OCI-LY7 (cell line): ENCODE measurements at regions not wholly inside any gene's neighbourhood (a gene's known extent, or its start where the extent isn't known, plus 50 kb on each side); places are given as distances from the start of the nearest gene placed in this dataset.

Source experiments
- BruUV-seq: library from RNA; stranded (reverse); fragments of 400-500 nt; replicated peaks from 2 replicates; lab custom pipeline; 2021; lab: Mats Ljungman, UMichigan
- CTCF ChIA-PET: fragments of 300-600 bp; sonication (Branson Sonifier 250); formaldehyde crosslinking; loops from one replicate; lab custom pipeline; 2022; ENCODE audit warnings: antibody characterized with exemption; ENCODE audit not compliant: unreplicated experiment; lab: Charles Lee
- POLR2A ChIA-PET: fragments of 300-600 bp; sonication (Branson Sonifier 250); formaldehyde crosslinking; loops from one replicate; lab custom pipeline; 2022; ENCODE audit warnings: antibody characterized with exemption; lab: Charles Lee
- DNase-seq: peaks from one replicate; pipeline ENCODE4 v3.0.0-alpha.2; 2015; ENCODE audit warnings: low spot score
- H2AFZ ChIP-seq: fragments of 200-600 bp; sonication (generic), shearing (Covaris generic); 2 replicates; pipeline ENCODE4 v1.6.1; 2014; ENCODE audit warnings: mild to moderate bottlenecking, antibody characterized with exemption, low read length, moderate library complexity
- H3K27ac ChIP-seq: fragments of 200-600 bp; sonication (generic); 2 replicates; pipeline ENCODE4 v1.5.1; 2014; ENCODE audit warnings: mixed run types, low read depth, mild to moderate bottlenecking, moderate library complexity, low read length, inconsistent platforms; ENCODE audit not compliant: poor library complexity, severe bottlenecking
- H3K36me3 ChIP-seq: fragments of 200-600 bp; sonication (generic); 2 replicates; pipeline ENCODE4 v1.6.1; 2014; ENCODE audit warnings: mild to moderate bottlenecking, antibody characterized with exemption, low read length, moderate library complexity, mixed read lengths; ENCODE audit not compliant: insufficient read depth
- H3K4me1 ChIP-seq: fragments of 200-600 bp; sonication (generic); 2 replicates; pipeline ENCODE4 v1.5.1; 2014; ENCODE audit warnings: mild to moderate bottlenecking, low read length; ENCODE audit not compliant: insufficient read depth, poor library complexity, severe bottlenecking
- H3K4me2 ChIP-seq: fragments of 200-600 bp; sonication (generic); 2 replicates; pipeline ENCODE4 v1.6.1; 2014; ENCODE audit warnings: mild to moderate bottlenecking, low read length
- H3K4me3 ChIP-seq: fragments of 200-600 bp; sonication (generic); 2 replicates; pipeline ENCODE4 v1.5.1; 2014; ENCODE audit warnings: mild to moderate bottlenecking, low read depth, low read length; ENCODE audit not compliant: poor library complexity, severe bottlenecking
- H3K79me2 ChIP-seq: fragments of 200-600 bp; sonication (generic); 2 replicates; pipeline ENCODE4 v1.6.1; 2016; ENCODE audit warnings: low read depth, mild to moderate bottlenecking, low read length, moderate library complexity, mixed read lengths; ENCODE audit not compliant: insufficient read depth
- H3K9me2 ChIP-seq: fragments of 200-600 bp; sonication (generic); 2 replicates; pipeline ENCODE4 v1.6.1; 2016; ENCODE audit warnings: mild to moderate bottlenecking, low read length, mixed read lengths; ENCODE audit not compliant: insufficient read depth
- H3K9me3 ChIP-seq: fragments of 200-600 bp; sonication (generic); 2 replicates; pipeline ENCODE4 v1.6.1; 2014; ENCODE audit warnings: mild to moderate bottlenecking, mixed run types, low read length, mixed read lengths
- H4K20me1 ChIP-seq: fragments of 200-600 bp; sonication (generic); 2 replicates; pipeline ENCODE4 v1.6.1; 2014; ENCODE audit warnings: mild to moderate bottlenecking, antibody characterized with exemption, low read length, moderate library complexity, mixed read lengths; ENCODE audit not compliant: insufficient read depth
- EZH2phosphoT487 ChIP-seq: fragments of 200-600 bp; sonication (generic); IDR thresholded peaks from 2 replicates; pipeline ENCODE4 v1.6.1; 2018; ENCODE audit warnings: low read depth, borderline replicate concordance, mild to moderate bottlenecking, mixed run types, antibody characterized with exemption, low read length, moderate library complexity, mixed read lengths
- intact Hi-C: fragments of 100-400 bp; cut with micrococcal nuclease; formaldehyde crosslinking; loops from one replicate; pipeline ENCODE4 v1.10.0; 2022; ENCODE audit not compliant: unreplicated experiment
- TF ChIP-seq, protein P1 (sequence below): fragments of 200-600 bp; sonication (generic); conservative IDR thresholded peaks from 2 replicates; pipeline ENCODE4 v1.5.1; 2014; ENCODE audit warnings: mild to moderate bottlenecking, antibody characterized with exemption, low read length, moderate library complexity, mixed read lengths

- CTCF ChIA-PET, result no interaction called here
- Histone ChIP-seq H3K9me3 (no peaks in the 10 kb centered on the region), H3K4me2 (no peak overlapping the region), H3K9me2 (no peaks in the 10 kb centered on the region), H3K79me2 (no peaks in the 10 kb centered on the region), H3K27ac (no peak overlapping the region), H3K4me1 (no peaks in the 10 kb centered on the region), H2AFZ (no peak overlapping the region), H4K20me1 (no peaks in the 10 kb centered on the region; the same call in 1 of the 2 replicates), H3K4me3 (no peak overlapping the region), H3K36me3 (no peaks in the 10 kb centered on the region)
- no peak for DNase-seq
- POLR2A ChIA-PET, result no interaction called here
- TF ChIP-seq EZH2phosphoT487, result no peak
- intact Hi-C loops, result no loop called here
- no TSS peak for BruUV-seq
Measured at GRCh38 chr12:74900232-74900631, 309.4 kb downstream of the KCNC2 start.

DNA sequence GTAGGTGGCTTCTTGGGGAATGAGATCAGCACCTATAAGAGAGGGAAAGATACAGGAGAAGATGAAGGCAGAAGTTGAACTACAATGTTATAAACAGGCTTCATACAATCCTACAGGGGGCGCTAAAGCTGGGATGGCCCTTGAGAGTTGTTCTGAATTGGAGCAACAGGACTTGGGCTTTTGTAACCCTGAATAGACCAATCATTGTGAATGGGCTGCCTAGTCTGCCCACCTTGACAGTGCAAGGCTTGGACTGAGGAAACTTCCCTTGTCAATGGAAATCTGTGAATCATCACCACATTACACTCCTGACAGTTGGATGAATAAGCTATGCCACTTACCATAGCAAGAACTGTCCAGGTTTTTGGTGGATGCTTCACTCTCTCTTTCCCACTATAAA, 306.1 kb downstream of the KCNC2 start:
- no peak for TF ChIP-seq EZH2phosphoT487
- TF ChIP-seq, protein P1, sequence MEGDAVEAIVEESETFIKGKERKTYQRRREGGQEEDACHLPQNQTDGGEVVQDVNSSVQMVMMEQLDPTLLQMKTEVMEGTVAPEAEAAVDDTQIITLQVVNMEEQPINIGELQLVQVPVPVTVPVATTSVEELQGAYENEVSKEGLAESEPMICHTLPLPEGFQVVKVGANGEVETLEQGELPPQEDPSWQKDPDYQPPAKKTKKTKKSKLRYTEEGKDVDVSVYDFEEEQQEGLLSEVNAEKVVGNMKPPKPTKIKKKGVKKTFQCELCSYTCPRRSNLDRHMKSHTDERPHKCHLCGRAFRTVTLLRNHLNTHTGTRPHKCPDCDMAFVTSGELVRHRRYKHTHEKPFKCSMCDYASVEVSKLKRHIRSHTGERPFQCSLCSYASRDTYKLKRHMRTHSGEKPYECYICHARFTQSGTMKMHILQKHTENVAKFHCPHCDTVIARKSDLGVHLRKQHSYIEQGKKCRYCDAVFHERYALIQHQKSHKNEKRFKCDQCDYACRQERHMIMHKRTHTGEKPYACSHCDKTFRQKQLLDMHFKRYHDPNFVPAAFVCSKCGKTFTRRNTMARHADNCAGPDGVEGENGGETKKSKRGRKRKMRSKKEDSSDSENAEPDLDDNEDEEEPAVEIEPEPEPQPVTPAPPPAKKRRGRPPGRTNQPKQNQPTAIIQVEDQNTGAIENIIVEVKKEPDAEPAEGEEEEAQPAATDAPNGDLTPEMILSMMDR, result peak; percentile 61; the same call in 1 of the 2 replicates
- H2AFZ ChIP-seq, result no peak overlapping the region
- no peak overlapping the region for H3K27ac ChIP-seq
- H3K4me1 ChIP-seq, result no peaks in the 10 kb centered on the region
- H3K36me3 ChIP-seq, result no peaks in the 10 kb centered on the region
- H3K4me2 ChIP-seq, result no peak overlapping the region
- no TSS peak for BruUV-seq
- CTCF ChIA-PET, result no interaction called here
- H3K9me2 ChIP-seq, result no peaks in the 10 kb centered on the region
- intact Hi-C loops, result no loop called here
- no peaks in the 10 kb centered on the region for H3K79me2 ChIP-seq
- DNase-seq, result peak; percentile 8
- no peaks in the 10 kb centered on the region; the same call in 1 of the 2 replicates for H4K20me1 ChIP-seq
- POLR2A ChIA-PET, result interaction anchor here (0.9 kb wide), 1 partner anchor 15 kb away, joined by 3 read pairs; no protein-coding TSS in a partner anchor
- no peak overlapping the region for H3K4me3 ChIP-seq
- H3K9me3 ChIP-seq, result no peaks in the 10 kb centered on the region

DNA sequence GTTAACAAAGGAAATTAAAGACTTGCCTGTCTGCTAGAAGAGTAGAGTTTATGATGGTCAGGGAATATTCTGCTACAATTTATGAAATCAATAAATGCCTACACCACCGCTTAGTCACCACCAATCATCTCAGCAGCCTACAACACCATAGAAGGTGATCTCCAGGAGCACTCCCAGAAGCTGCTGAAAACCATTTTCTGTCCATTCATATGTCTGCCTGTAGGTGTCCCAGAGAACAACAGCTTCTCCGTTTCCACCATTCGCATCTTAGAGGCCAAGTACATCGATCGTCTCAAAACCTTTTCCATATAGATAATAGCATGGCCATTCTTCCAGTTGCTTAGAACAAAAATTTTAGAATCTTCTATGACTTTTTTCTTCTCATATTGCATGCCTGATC, 303.4 kb downstream of the KCNC2 start:
- no TSS peak for BruUV-seq
- H3K79me2 ChIP-seq, result no peaks in the 10 kb centered on the region
- no peak overlapping the region for H2AFZ ChIP-seq
- no peaks in the 10 kb centered on the region for H3K9me2 ChIP-seq
- DNase-seq, result peak; percentile 0
- no peak overlapping the region for H3K4me2 ChIP-seq
- intact Hi-C loops, result no loop called here
- no peak overlapping the region for H3K27ac ChIP-seq
- H3K4me1 ChIP-seq, result no peaks in the 10 kb centered on the region
- no peaks in the 10 kb centered on the region for H3K9me3 ChIP-seq
- POLR2A ChIA-PET, result no interaction called here
- no peaks in the 10 kb centered on the region for H3K36me3 ChIP-seq
- TF ChIP-seq EZH2phosphoT487, result no peak
- TF ChIP-seq, protein P1, result peak; percentile 43
- no peaks in the 10 kb centered on the region; the same call in 1 of the 2 replicates for H4K20me1 ChIP-seq
- H3K4me3 ChIP-seq, result no peak overlapping the region
- CTCF ChIA-PET, result no interaction called here
